Activated T-cell treated with anti-CD3 and anti-CD28 coated beads, Interleukin-2, amount 50 U/mL, for 48 hours (primary cell): ENCODE measurements at regions not wholly inside any gene's neighbourhood (a gene's known extent, or its start where the extent isn't known, plus 50 kb on each side); places are given as distances from the start of the nearest gene placed in this dataset.

Experiments used
- DNase-seq, 2 experiments: peaks; one replicate each; pipeline ENCODE4 v3.0.0-alpha.2; 2020

GRCh38 chr15:39094116-39094515 lies 486.8 kb upstream of the THBS1 start:
- DNase-seq = no peak

- DNase-seq = no peak
These were observed 485.5 kb upstream of the THBS1 start for GRCh38 chr15:39095218-39095879.

GRCh38 chr15:39096608-39097205 lies 484.2 kb upstream of the THBS1 start:
- no peak for DNase-seq

GRCh38 chr15:39099524-39099923 lies 481.4 kb upstream of the THBS1 start:
- no peak for DNase-seq

GRCh38 chr15:39100106-39100660 lies 480.7 kb upstream of the THBS1 start:
- no peak for DNase-seq

GRCh38 chr15:39102431-39102830 lies 478.4 kb upstream of the THBS1 start:
- no peak for DNase-seq

GRCh38 chr15:39106950-39107349 lies 473.9 kb upstream of the THBS1 start:
- no peak for DNase-seq

- no peak for DNase-seq
These were observed 472.9 kb upstream of the THBS1 start for GRCh38 chr15:39108021-39108420.

- DNase-seq = no peak
These were observed 470.5 kb upstream of the THBS1 start for GRCh38 chr15:39110336-39110735.

GRCh38 chr15:39110746-39111145 lies 470.1 kb upstream of the THBS1 start:
- DNase-seq = no peak

- no peak for DNase-seq
These were observed 467.1 kb upstream of the THBS1 start for GRCh38 chr15:39113741-39114140.

GRCh38 chr15:39114690-39115378 lies 466.0 kb upstream of the THBS1 start:
- DNase-seq = no peak

GRCh38 chr15:39115379-39116057 lies 465.4 kb upstream of the THBS1 start:
- DNase-seq = no peak

GRCh38 chr15:39118510-39118909 lies 462.4 kb upstream of the THBS1 start:
- no peak for DNase-seq

- DNase-seq = no peak
These were observed 456.7 kb upstream of the THBS1 start for GRCh38 chr15:39124155-39124552.

GRCh38 chr15:39124553-39125171 lies 456.2 kb upstream of the THBS1 start:
- DNase-seq = no peak

- no peak for DNase-seq
These were observed 455.7 kb upstream of the THBS1 start for GRCh38 chr15:39125226-39125625.

- DNase-seq = peak; percentile 40 to 41
These were observed 455.0 kb upstream of the THBS1 start for GRCh38 chr15:39125904-39126303.

- no peak for DNase-seq
These were observed 453.6 kb upstream of the THBS1 start for GRCh38 chr15:39127151-39127790.

- DNase-seq = no peak
These were observed 452.8 kb upstream of the THBS1 start for GRCh38 chr15:39127925-39128617.

- no peak for DNase-seq
These were observed 452.1 kb upstream of the THBS1 start for GRCh38 chr15:39128746-39129145.
